Mesenchymal stem cell (in vitro differentiated cells and primary cell): ENCODE measurements at regions not wholly inside any gene's neighbourhood (a gene's known extent, or its start where the extent isn't known, plus 50 kb on each side); places are given as distances from the start of the nearest gene placed in this dataset.

Experiments
- DNase-seq: peaks from one replicate; pipeline ENCODE4 v3.0.0-alpha.2; 2013
- H2AFZ ChIP-seq: one replicate; pipeline ENCODE4 v1.6.1; 2013; ENCODE audit warnings: low read depth, mild to moderate bottlenecking, control low read depth, inconsistent platforms, low read length, moderate library complexity
- H2AK5ac ChIP-seq: 2 replicates; pipeline ENCODE4 v1.6.1; 2013; ENCODE audit warnings: low read length, moderate library complexity, mild to moderate bottlenecking, inconsistent platforms; ENCODE audit not compliant: severe bottlenecking
- H2BK120ac ChIP-seq: one replicate; pipeline ENCODE4 v1.6.1; 2013; ENCODE audit warnings: low read depth, mild to moderate bottlenecking, inconsistent platforms, low read length, moderate library complexity
- H2BK12ac ChIP-seq, 2 experiments: one replicate each; pipeline ENCODE4 v1.6.1; 2013; ENCODE audit warnings: inconsistent platforms in 2 of 2, low read length in 2 of 2, mild to moderate bottlenecking in 2 of 2, moderate library complexity in 2 of 2, control low read depth in 1 of 2
- H2BK15ac ChIP-seq: one replicate; pipeline ENCODE4 v1.6.1; 2013; ENCODE audit warnings: mild to moderate bottlenecking, low read depth, inconsistent platforms; ENCODE audit not compliant: poor library complexity, severe bottlenecking
- H2BK5ac ChIP-seq: 2 replicates; pipeline ENCODE4 v1.6.1; 2013; ENCODE audit warnings: low read depth, mild to moderate bottlenecking, low read length, control low read depth, inconsistent platforms; ENCODE audit not compliant: poor library complexity, severe bottlenecking
- H3K14ac ChIP-seq, 2 experiments: one replicate each; pipeline ENCODE4 v1.6.1; 2013; ENCODE audit warnings: inconsistent platforms in 2 of 2, low read length in 2 of 2, control low read depth in 1 of 2, mild to moderate bottlenecking in 1 of 2, moderate library complexity in 1 of 2
- H3K18ac ChIP-seq, 2 experiments: one replicate each; pipeline ENCODE4 v1.6.1; 2013; ENCODE audit warnings: inconsistent platforms in 2 of 2, low read length in 2 of 2, control low read depth in 1 of 2, low read depth in 1 of 2, mild to moderate bottlenecking in 1 of 2
- H3K23ac ChIP-seq, 2 experiments: one replicate each; pipeline ENCODE4 v1.6.1; 2013; ENCODE audit warnings: inconsistent platforms in 2 of 2, low read length in 2 of 2, mild to moderate bottlenecking in 2 of 2, moderate library complexity in 2 of 2, control low read depth in 1 of 2
- H3K27ac ChIP-seq: 2 replicates; pipeline ENCODE4 v1.5.1; 2013; ENCODE audit warnings: mild to moderate bottlenecking, moderate library complexity, low read length, control low read depth, inconsistent platforms; ENCODE audit not compliant: poor library complexity, severe bottlenecking
- H3K27me3 ChIP-seq, 2 experiments: 2 replicates each; pipeline versions ENCODE4 v1.6.1 to v1.7.0; 2013; ENCODE audit warnings: low read length in 2 of 2, mild to moderate bottlenecking in 2 of 2, moderate library complexity in 2 of 2, control low read depth in 1 of 2, inconsistent platforms in 1 of 2; ENCODE audit not compliant: control insufficient read depth in 1 of 2, insufficient read depth in 1 of 2
- H3K36me3 ChIP-seq, 2 experiments: 2 replicates each; pipeline versions ENCODE4 v1.6.1 to v1.7.0; 2013; ENCODE audit warnings: low read length in 2 of 2, control low read depth in 1 of 2, inconsistent platforms in 1 of 2, low read depth in 1 of 2, mild to moderate bottlenecking in 1 of 2; ENCODE audit not compliant: insufficient read depth in 2 of 2, control insufficient read depth in 1 of 2
- H3K4ac ChIP-seq, 2 experiments: one replicate each; pipeline ENCODE4 v1.6.1; 2013; ENCODE audit warnings: inconsistent platforms in 2 of 2, low read length in 2 of 2, mild to moderate bottlenecking in 2 of 2, moderate library complexity in 2 of 2, control low read depth in 1 of 2, low read depth in 1 of 2
- H3K4me1 ChIP-seq: 2 replicates; pipeline ENCODE4 v1.6.1; 2013; ENCODE audit warnings: low read depth, low read length, control low read depth; ENCODE audit not compliant: control insufficient read depth, insufficient read depth
- H3K4me2 ChIP-seq: 2 replicates; pipeline ENCODE4 v1.6.1; 2013; ENCODE audit warnings: low read length, mild to moderate bottlenecking, inconsistent platforms; ENCODE audit not compliant: poor library complexity, severe bottlenecking
- H3K4me3 ChIP-seq, 2 experiments: 2 replicates each; pipeline versions ENCODE4 v1.5.1 to v1.7.0; 2013; ENCODE audit warnings: low read length in 2 of 2, mild to moderate bottlenecking in 2 of 2, control low read depth in 1 of 2, low read depth in 1 of 2; ENCODE audit not compliant: insufficient read depth in 1 of 2
- H3K79me1 ChIP-seq: replicated peaks from 2 replicates; pipeline ENCODE4 v1.6.1; 2013; ENCODE audit warnings: mild to moderate bottlenecking, control low read depth, low read length, inconsistent platforms; ENCODE audit not compliant: poor library complexity, severe bottlenecking
- H3K9ac ChIP-seq: 2 replicates; pipeline ENCODE4 v1.7.0; 2013; ENCODE audit warnings: mild to moderate bottlenecking, low read length, moderate library complexity
- H3K9me3 ChIP-seq: 2 replicates; pipeline ENCODE4 v1.7.0; 2013; ENCODE audit warnings: mild to moderate bottlenecking, low read length; ENCODE audit not compliant: control insufficient read depth
- H4K8ac ChIP-seq: one replicate; pipeline ENCODE4 v1.6.1; 2013; ENCODE audit warnings: inconsistent platforms, mild to moderate bottlenecking, low read length, moderate library complexity
- H4K91ac ChIP-seq: one replicate; pipeline ENCODE4 v1.6.1; 2013; ENCODE audit warnings: mild to moderate bottlenecking, low read length, inconsistent platforms
- WGBS: methylation state at CpG from one replicate; pipeline ENCODE4 v1.1.7; 2013; ENCODE audit warnings: mixed read lengths; 5-methylcytosine and 5-hydroxymethylcytosine counted together

DNA sequence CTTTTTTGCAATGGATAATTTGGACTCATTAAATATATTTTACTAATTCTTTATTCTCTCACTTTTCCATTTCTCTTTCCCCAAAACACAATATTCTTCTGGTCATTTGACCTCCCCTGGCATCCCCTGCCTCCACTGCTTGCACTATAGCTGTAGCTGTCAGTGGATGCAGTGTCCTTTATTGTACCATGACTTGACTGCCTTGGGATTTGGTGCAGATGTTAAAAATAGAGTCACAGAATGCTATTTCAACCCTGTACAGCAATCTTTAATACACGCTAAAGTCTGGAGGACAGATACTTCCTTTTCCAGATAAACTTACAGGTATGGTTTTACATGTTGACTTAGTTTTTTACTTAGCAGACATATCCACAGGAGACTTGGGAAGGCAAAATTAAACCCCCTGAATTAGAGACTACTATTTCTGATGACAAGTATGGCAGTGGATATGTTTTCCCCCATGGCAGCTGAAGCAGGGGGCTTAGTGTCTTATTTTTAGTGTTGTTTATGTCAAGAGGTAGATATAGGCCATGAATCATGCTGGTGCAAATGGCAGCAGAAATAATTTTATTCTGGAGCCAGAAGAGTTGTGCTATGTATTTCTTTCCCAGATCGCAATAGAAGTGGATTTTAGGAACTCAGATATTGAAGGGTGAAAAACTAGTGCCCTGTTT, 461.4 kb downstream of the NAF1 start:
- no peak overlapping the region for H3K18ac ChIP-seq
- no peak for DNase-seq
- H3K27ac ChIP-seq = no peak overlapping the region
- no peak overlapping the region for H2AK5ac ChIP-seq
- H3K27me3 ChIP-seq = no peaks in the 10 kb centered on the region
- no peak overlapping the region for H2BK15ac ChIP-seq
- H3K23ac ChIP-seq = no peak overlapping the region
- WGBS = 87% methylated on average over 1 of the region's 2 CpGs
- no peak overlapping the region for H2BK5ac ChIP-seq
- no peak overlapping the region for H3K4ac ChIP-seq
- no peak overlapping the region for H4K91ac ChIP-seq
- no peak overlapping the region for H3K4me2 ChIP-seq
- H3K14ac ChIP-seq = no peak overlapping the region
- no peaks in the 10 kb centered on the region for H3K36me3 ChIP-seq
- no peak overlapping the region for H4K8ac ChIP-seq
- H3K9ac ChIP-seq = no peak overlapping the region
- no peaks in the 10 kb centered on the region for H3K4me1 ChIP-seq
- H3K9me3 ChIP-seq = no peaks in the 10 kb centered on the region
- H2AFZ ChIP-seq = no peak overlapping the region
- no peak overlapping the region for H3K4me3 ChIP-seq
- no peaks in the 10 kb centered on the region for H3K79me1 ChIP-seq
- H2BK120ac ChIP-seq = no peak overlapping the region
- H2BK12ac ChIP-seq = no peak overlapping the region

DNA sequence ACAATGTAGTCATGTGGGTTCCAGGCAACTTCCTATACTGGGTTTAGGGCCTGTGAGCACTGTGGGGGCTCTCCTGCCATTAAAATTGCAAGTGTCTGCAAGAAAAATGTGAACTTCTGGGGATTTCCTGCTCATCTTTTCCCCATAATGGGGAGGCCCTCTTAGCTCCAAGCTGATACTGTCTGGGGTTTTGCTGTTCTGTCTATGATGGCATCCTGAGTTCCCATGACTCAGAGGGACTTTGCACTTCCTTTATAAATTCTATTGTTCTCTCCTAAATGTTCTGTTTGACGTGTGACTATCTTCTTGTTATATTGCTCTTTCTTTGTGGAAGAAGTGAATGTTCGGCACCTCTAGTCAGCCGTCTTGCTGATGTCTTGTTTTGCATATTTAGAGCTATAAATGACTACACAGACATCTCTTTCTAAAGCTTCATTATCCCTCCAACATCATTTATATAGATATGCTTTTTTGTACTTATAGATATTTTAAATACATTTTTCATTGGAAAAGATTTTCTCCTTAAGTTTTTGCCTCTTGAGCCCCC, 465.8 kb downstream of the NAF1 start:
- no peaks in the 10 kb centered on the region for H3K4me1 ChIP-seq
- no peak overlapping the region for H2BK15ac ChIP-seq
- H2BK120ac ChIP-seq = no peak overlapping the region
- WGBS = no CpG with 5 or more reads among the region's 3 CpGs
- no peak overlapping the region for H4K91ac ChIP-seq
- no peak overlapping the region for H4K8ac ChIP-seq
- no peaks in the 10 kb centered on the region for H3K27me3 ChIP-seq
- no peak overlapping the region for H3K23ac ChIP-seq
- no peak overlapping the region for H2AK5ac ChIP-seq
- H2AFZ ChIP-seq = no peak overlapping the region
- H2BK5ac ChIP-seq = no peak overlapping the region
- no peaks in the 10 kb centered on the region for H3K36me3 ChIP-seq
- no peak for DNase-seq
- H3K18ac ChIP-seq = no peak overlapping the region
- H3K9ac ChIP-seq = no peak overlapping the region
- no peak overlapping the region for H3K4ac ChIP-seq
- no peaks in the 10 kb centered on the region for H3K79me1 ChIP-seq
- no peak overlapping the region for H3K4me3 ChIP-seq
- H3K4me2 ChIP-seq = no peak overlapping the region
- H3K27ac ChIP-seq = no peak overlapping the region
- no peak overlapping the region for H2BK12ac ChIP-seq
- H3K9me3 ChIP-seq = peaks cover 7% of the 10 kb centered on the region
- no peak overlapping the region for H3K14ac ChIP-seq

- H2BK15ac ChIP-seq = no peak overlapping the region
- no peak overlapping the region for H2AK5ac ChIP-seq
- no peak overlapping the region for H4K91ac ChIP-seq
- H3K14ac ChIP-seq = no peak overlapping the region
- peaks cover 8% of the 10 kb centered on the region for H3K9me3 ChIP-seq
- H3K4me1 ChIP-seq = no peaks in the 10 kb centered on the region
- 75% methylated on average over 2 of the region's 2 CpGs for WGBS
- H2BK120ac ChIP-seq = no peak overlapping the region
- H3K18ac ChIP-seq = no peak overlapping the region
- no peaks in the 10 kb centered on the region for H3K79me1 ChIP-seq
- no peak overlapping the region for H3K23ac ChIP-seq
- H3K4me3 ChIP-seq = no peak overlapping the region
- H3K9ac ChIP-seq = no peak overlapping the region
- H4K8ac ChIP-seq = no peak overlapping the region
- H2BK12ac ChIP-seq = no peak overlapping the region
- no peak overlapping the region for H2AFZ ChIP-seq
- H3K4ac ChIP-seq = no peak overlapping the region
- no peaks in the 10 kb centered on the region for H3K27me3 ChIP-seq
- H3K27ac ChIP-seq = no peak overlapping the region
- no peak overlapping the region for H2BK5ac ChIP-seq
- no peak overlapping the region for H3K4me2 ChIP-seq
- no peaks in the 10 kb centered on the region for H3K36me3 ChIP-seq
- no peak for DNase-seq
These were observed 466.3 kb downstream of the NAF1 start for GRCh38 chr4:162700358-162700757.

- no peak for DNase-seq
These were observed 467.1 kb downstream of the NAF1 start for GRCh38 chr4:162699629-162700028.

More at GRCh38 chr4:162699629-162700028, 467.1 kb downstream of the NAF1 start:
- Histone ChIP-seq H3K14ac (no peak overlapping the region), H3K36me3 (no peaks in the 10 kb centered on the region), H3K4me2 (no peak overlapping the region), H2BK15ac (no peak overlapping the region), H2BK12ac (no peak overlapping the region), H2BK5ac (no peak overlapping the region), H4K8ac (no peak overlapping the region), H4K91ac (no peak overlapping the region), H3K4ac (no peak overlapping the region), H2AFZ (no peak overlapping the region), H3K18ac (no peak overlapping the region), H3K23ac (no peak overlapping the region), H2BK120ac (no peak overlapping the region), H3K79me1 (no peaks in the 10 kb centered on the region), H2AK5ac (no peak overlapping the region), H3K27ac (no peak overlapping the region), H3K4me3 (no peak overlapping the region), H3K9ac (no peak overlapping the region), H3K9me3 (peaks cover 16% of the 10 kb centered on the region), H3K27me3 (no peaks in the 10 kb centered on the region), H3K4me1 (no peaks in the 10 kb centered on the region)
- 97% methylated on average over 1 of the region's 1 CpG for WGBS
